ENCODE measurements at regions not wholly inside any gene's neighbourhood (a gene's known extent, or its start where the extent isn't known, plus 50 kb on each side); places are given as distances from the start of the nearest gene placed in this dataset.
A peak's percentile ranks its signal among the peaks of the same experiment; 100 is the strongest.

DNA sequence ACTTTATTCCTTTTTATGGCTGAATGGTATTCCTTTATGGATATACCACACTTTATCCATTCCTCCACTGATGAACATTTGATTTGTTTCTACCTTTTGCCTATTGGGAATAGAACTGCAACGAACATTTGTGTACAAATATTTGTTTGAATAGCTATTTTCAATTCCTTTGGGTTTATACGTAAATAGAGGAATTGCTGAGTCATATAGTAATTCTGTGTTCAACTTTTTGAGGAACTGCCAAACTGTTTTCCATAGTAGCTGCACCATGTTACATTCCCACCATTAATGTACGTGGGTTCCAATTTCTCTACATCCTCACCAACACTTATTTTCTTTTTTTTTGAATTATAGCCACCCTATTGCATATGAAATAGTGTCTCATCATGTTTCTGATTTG, 156.5 kb upstream of the ATP6AP2 start:
- ChIA-PET CTCF (ENCODE audit: low intra/inter-chr PET ratio, low total read pairs) (no interaction called here), POLR2A (no interaction called here)
- Histone ChIP-seq H3K27me3 (ENCODE audit: control insufficient read depth in 1 of 2, insufficient read depth in 2 of 2, low read length in 2 of 2) (no peaks in the 10 kb centered on the region), H3K4me1 (ENCODE audit: insufficient read depth, low read length) (peaks cover 10% of the 10 kb centered on the region; the same call in 1 of the 2 replicates), H3K4me3 (replicated peaks in 1 of 3; ENCODE audit: insufficient read depth in 1 of 3, low read depth in 2 of 3, low read length in 3 of 3) (no peak overlapping the region), H3K27ac (ENCODE audit: extremely low read length, insufficient read depth, low read length) (no peak overlapping the region), H3K4me2 (ENCODE audit: low read depth, low read length) (no peak overlapping the region), H3K79me2 (ENCODE audit: insufficient read depth, low read length) (no peaks in the 10 kb centered on the region), H2AFZ (ENCODE audit: low read length) (no peak overlapping the region), H3K9ac (ENCODE audit: insufficient read depth, low read depth, low read length) (no peak overlapping the region), H4K20me1 (ENCODE audit: insufficient read depth, low read length) (no peaks in the 10 kb centered on the region), H3K36me3 (replicated peaks in 1 of 2; ENCODE audit: control insufficient read depth in 1 of 2, insufficient read depth in 2 of 2, low read length in 2 of 2) (no peaks in the 10 kb centered on the region), H3K9me3 (ENCODE audit: low read length) (no peaks in the 10 kb centered on the region)
- no TSS peak for BruUV-seq (replicated peaks)
- ATAC-seq (no peak), DNase-seq (ENCODE audit: low spot score) (no peak), FAIRE-seq (no peak)
- in situ Hi-C loops (cut with HindIII; ENCODE audit: extremely low pct_ligation_motif_present, low pct_unique_long_range_greater_than_20kb), result no loop called here
- 8% methylated on average over 3 of the region's 3 CpGs for WGBS (ENCODE audit: low lambda C conversion rate)
- intact Hi-C loops (cut with micrococcal nuclease; ENCODE audit: unreplicated experiment), result no loop called here
- TF ChIP-seq JDP2 (CRISPR knock-in tag; IDR thresholded peaks at IDR 0.05; ENCODE audit: borderline replicate concordance), result no peak
- TF ChIP-seq MAFK (conservative IDR thresholded peaks at IDR 0.05 in 1 of 2, IDR thresholded peaks at IDR 0.05 in 1 of 2; ENCODE audit: low read length in 2 of 2), result 0 out of 4 replicates have a peak, but pooled peaks of 1 of the 2 experiments have one; percentile 16
- TF ChIP-seq AGO2 (optimal IDR thresholded peaks at IDR 0.05; ENCODE audit: low read depth, low read length), result no peak
- TF ChIP-seq, protein P1, sequence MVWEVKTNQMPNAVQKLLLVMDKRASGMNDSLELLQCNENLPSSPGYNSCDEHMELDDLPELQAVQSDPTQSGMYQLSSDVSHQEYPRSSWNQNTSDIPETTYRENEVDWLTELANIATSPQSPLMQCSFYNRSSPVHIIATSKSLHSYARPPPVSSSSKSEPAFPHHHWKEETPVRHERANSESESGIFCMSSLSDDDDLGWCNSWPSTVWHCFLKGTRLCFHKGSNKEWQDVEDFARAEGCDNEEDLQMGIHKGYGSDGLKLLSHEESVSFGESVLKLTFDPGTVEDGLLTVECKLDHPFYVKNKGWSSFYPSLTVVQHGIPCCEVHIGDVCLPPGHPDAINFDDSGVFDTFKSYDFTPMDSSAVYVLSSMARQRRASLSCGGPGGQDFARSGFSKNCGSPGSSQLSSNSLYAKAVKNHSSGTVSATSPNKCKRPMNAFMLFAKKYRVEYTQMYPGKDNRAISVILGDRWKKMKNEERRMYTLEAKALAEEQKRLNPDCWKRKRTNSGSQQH (CRISPR knock-in tag; IDR thresholded peaks at IDR 0.05; ENCODE audit: low read depth), result no peak
- TF ChIP-seq ZNF841 (CRISPR knock-in tag; IDR thresholded peaks at IDR 0.05; ENCODE audit: borderline replicate concordance), result no peak
- TF ChIP-seq NRL (CRISPR knock-in tag; IDR thresholded peaks at IDR 0.05; ENCODE audit: borderline replicate concordance), result no peak
- peak; percentile 33; the same call in 1 of the 2 replicates for TF ChIP-seq NFE2L2 (IDR thresholded peaks at IDR 0.05; ENCODE audit: low read length)

DNA sequence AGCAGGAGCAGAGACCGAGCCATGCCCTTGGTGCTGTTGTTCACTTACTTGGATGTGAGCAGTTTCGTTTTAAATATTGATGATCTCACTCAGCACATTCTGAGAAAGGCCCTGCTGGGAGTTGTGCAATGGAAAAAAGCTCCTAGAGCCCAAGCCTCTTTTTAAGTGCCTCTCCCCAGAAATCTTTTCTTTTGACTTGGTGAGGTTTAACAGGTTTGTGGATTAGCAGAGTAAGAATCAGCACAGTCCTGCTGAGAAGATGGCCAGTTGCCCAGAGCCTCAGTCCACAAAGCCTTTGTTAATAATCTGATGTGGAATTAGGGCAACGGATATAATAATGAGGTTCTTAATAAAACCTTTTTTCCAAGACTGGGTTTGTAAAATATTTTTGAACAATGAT, 157.5 kb upstream of the ATP6AP2 start:
- BruUV-seq (replicated peaks), result no TSS peak
- ChIA-PET POLR2A (no interaction called here), CTCF (ENCODE audit: low intra/inter-chr PET ratio, low total read pairs) (no interaction called here)
- H3K4me2 ChIP-seq (ENCODE audit: low read depth, low read length), result no peak overlapping the region
- no peak overlapping the region for H3K27ac ChIP-seq (ENCODE audit: extremely low read length, insufficient read depth, low read length)
- DNase-seq (ENCODE audit: low spot score), result no peak
- ATAC-seq, result no peak
- no peaks in the 10 kb centered on the region for H3K27me3 ChIP-seq (ENCODE audit: control insufficient read depth in 1 of 2, insufficient read depth in 2 of 2, low read length in 2 of 2)
- in situ Hi-C loops (cut with HindIII; ENCODE audit: extremely low pct_ligation_motif_present, low pct_unique_long_range_greater_than_20kb) (no loop called here), intact Hi-C loops (cut with micrococcal nuclease; ENCODE audit: unreplicated experiment) (no loop called here)
- peaks cover 10% of the 10 kb centered on the region; the same call in 1 of the 2 replicates for H3K4me1 ChIP-seq (ENCODE audit: insufficient read depth, low read length)
- WGBS (ENCODE audit: low lambda C conversion rate), result 9% methylated on average over 1 of the region's 3 CpGs
- no peaks in the 10 kb centered on the region for H3K79me2 ChIP-seq (ENCODE audit: insufficient read depth, low read length)
- no peak overlapping the region for H3K4me3 ChIP-seq (replicated peaks in 1 of 3; ENCODE audit: insufficient read depth in 1 of 3, low read depth in 2 of 3, low read length in 3 of 3)
- H3K9ac ChIP-seq (ENCODE audit: insufficient read depth, low read depth, low read length), result no peak overlapping the region
- H3K36me3 ChIP-seq (replicated peaks in 1 of 2; ENCODE audit: control insufficient read depth in 1 of 2, insufficient read depth in 2 of 2, low read length in 2 of 2), result no peaks in the 10 kb centered on the region
- H2AFZ ChIP-seq (ENCODE audit: low read length), result no peak overlapping the region
- no peak for FAIRE-seq
- H3K9me3 ChIP-seq (ENCODE audit: low read length), result no peaks in the 10 kb centered on the region
- H4K20me1 ChIP-seq (ENCODE audit: insufficient read depth, low read length), result no peaks in the 10 kb centered on the region
- no peak for TF ChIP-seq RARG (CRISPR knock-in tag; IDR thresholded peaks at IDR 0.05; ENCODE audit: low read depth)
- no peak for TF ChIP-seq ZNF224 (CRISPR knock-in tag; IDR thresholded peaks at IDR 0.05)
- TF ChIP-seq ZNF337 (CRISPR knock-in tag; IDR thresholded peaks at IDR 0.05; ENCODE audit: borderline replicate concordance, low read depth), result no peak
- no peak for TF ChIP-seq ZNF20 (CRISPR knock-in tag; IDR thresholded peaks at IDR 0.05)
- TF ChIP-seq GATA4 (IDR thresholded peaks at IDR 0.05; ENCODE audit: borderline replicate concordance, low read depth), result no peak
- TF ChIP-seq ERF (CRISPR knock-in tag; IDR thresholded peaks at IDR 0.05), result no peak
- TF ChIP-seq, protein P2, sequence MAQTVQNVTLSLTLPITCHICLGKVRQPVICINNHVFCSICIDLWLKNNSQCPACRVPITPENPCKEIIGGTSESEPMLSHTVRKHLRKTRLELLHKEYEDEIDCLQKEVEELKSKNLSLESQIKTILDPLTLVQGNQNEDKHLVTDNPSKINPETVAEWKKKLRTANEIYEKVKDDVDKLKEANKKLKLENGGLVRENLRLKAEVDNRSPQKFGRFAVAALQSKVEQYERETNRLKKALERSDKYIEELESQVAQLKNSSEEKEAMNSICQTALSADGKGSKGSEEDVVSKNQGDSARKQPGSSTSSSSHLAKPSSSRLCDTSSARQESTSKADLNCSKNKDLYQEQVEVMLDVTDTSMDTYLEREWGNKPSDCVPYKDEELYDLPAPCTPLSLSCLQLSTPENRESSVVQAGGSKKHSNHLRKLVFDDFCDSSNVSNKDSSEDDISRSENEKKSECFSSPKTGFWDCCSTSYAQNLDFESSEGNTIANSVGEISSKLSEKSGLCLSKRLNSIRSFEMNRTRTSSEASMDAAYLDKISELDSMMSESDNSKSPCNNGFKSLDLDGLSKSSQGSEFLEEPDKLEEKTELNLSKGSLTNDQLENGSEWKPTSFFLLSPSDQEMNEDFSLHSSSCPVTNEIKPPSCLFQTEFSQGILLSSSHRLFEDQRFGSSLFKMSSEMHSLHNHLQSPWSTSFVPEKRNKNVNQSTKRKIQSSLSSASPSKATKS (CRISPR knock-in tag; IDR thresholded peaks at IDR 0.05), result no peak
- TF ChIP-seq DR1 (CRISPR knock-in tag; IDR thresholded peaks at IDR 0.05), result no peak
- no peak for TF ChIP-seq ZFP36L2 (CRISPR knock-in tag; IDR thresholded peaks at IDR 0.05)
- TF ChIP-seq SPEN (CRISPR knock-in tag; IDR thresholded peaks at IDR 0.05; ENCODE audit: low read depth), result no peak
- no peak for TF ChIP-seq HNRNPH1 (optimal IDR thresholded peaks at IDR 0.05; ENCODE audit: low read depth, low read length)

All from HepG2 (cell line).